ENCODE measurements at regions not wholly inside any gene's neighbourhood (a gene's known extent, or its start where the extent isn't known, plus 50 kb on each side); places are given as distances from the start of the nearest gene placed in this dataset.

- Histone ChIP-seq H3K27ac (ENCODE audit: low read depth in 2 of 2, low read length in 1 of 2) (peak overlapping the region in 1 of 2 experiments; percentile 3; a peak in 1 of 4 replicates), H3K4me1 (ENCODE audit: control insufficient read depth in 1 of 2, insufficient read depth in 2 of 2, low read depth in 1 of 2, low read length in 1 of 2) (no peaks in the 10 kb centered on the region; a peak in 1 of 4 replicates), H3K36me3 (replicated peaks in 1 of 2; ENCODE audit: control insufficient read depth in 1 of 2, insufficient read depth in 2 of 2, low read length in 1 of 2) (no peaks in the 10 kb centered on the region), H3K9me3 (no peaks in the 10 kb centered on the region), H4K20me1 (ENCODE audit: insufficient read depth) (no peaks in the 10 kb centered on the region), H3K4me2 (no peak overlapping the region), H2AFZ (ENCODE audit: low read depth) (no peak overlapping the region), H3K27me3 (ENCODE audit: insufficient read depth) (no peaks in the 10 kb centered on the region), H3K9me2 (no peaks in the 10 kb centered on the region), H3K79me2 (ENCODE audit: insufficient read depth) (no peaks in the 10 kb centered on the region), H3F3A (replicated peaks; ENCODE audit: insufficient read depth) (no peaks in the 10 kb centered on the region), H3K4me3 (ENCODE audit: low read depth in 2 of 2, low read length in 1 of 2) (no peak overlapping the region), H3K9ac (no peak overlapping the region)
- no peak for DNase-seq
- TF ChIP-seq, protein P1, sequence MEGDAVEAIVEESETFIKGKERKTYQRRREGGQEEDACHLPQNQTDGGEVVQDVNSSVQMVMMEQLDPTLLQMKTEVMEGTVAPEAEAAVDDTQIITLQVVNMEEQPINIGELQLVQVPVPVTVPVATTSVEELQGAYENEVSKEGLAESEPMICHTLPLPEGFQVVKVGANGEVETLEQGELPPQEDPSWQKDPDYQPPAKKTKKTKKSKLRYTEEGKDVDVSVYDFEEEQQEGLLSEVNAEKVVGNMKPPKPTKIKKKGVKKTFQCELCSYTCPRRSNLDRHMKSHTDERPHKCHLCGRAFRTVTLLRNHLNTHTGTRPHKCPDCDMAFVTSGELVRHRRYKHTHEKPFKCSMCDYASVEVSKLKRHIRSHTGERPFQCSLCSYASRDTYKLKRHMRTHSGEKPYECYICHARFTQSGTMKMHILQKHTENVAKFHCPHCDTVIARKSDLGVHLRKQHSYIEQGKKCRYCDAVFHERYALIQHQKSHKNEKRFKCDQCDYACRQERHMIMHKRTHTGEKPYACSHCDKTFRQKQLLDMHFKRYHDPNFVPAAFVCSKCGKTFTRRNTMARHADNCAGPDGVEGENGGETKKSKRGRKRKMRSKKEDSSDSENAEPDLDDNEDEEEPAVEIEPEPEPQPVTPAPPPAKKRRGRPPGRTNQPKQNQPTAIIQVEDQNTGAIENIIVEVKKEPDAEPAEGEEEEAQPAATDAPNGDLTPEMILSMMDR (IDR thresholded peaks at IDR 0.05), result no peak
- TF ChIP-seq JUND (IDR thresholded peaks at IDR 0.05) (no peak), SIN3A (IDR thresholded peaks at IDR 0.05; ENCODE audit: borderline replicate concordance, low read depth, low read length) (no peak), RCOR1 (IDR thresholded peaks at IDR 0.05; ENCODE audit: low read length) (peak; percentile 63), GATA2 (CRISPR knock-in tag; IDR thresholded peaks at IDR 0.05) (no peak), USF2 (IDR thresholded peaks at IDR 0.05; ENCODE audit: borderline replicate concordance, low read depth, low read length) (no peak), MXI1 (IDR thresholded peaks at IDR 0.05; ENCODE audit: low read depth, low read length) (no peak), EP300 (IDR thresholded peaks at IDR 0.05; ENCODE audit: borderline replicate concordance in 1 of 2, low read depth in 1 of 2, low read length in 1 of 2) (0 out of 4 replicates have a peak, but pooled peaks of 1 of the 2 experiments have one; percentile 7), IRF3 (IDR thresholded peaks at IDR 0.05; ENCODE audit: low read depth, low read length) (no peak), RAD21 (IDR thresholded peaks at IDR 0.05; ENCODE audit: low read length) (no peak), TCF12 (IDR thresholded peaks at IDR 0.05) (peak; percentile 38), ELF1 (IDR thresholded peaks at IDR 0.05) (no peak), USF1 (IDR thresholded peaks at IDR 0.05; ENCODE audit: borderline replicate concordance, low read depth) (no peak), TAF1 (IDR thresholded peaks at IDR 0.05; ENCODE audit: borderline replicate concordance, low read depth, low read length) (no peak), FOXM1 (IDR thresholded peaks at IDR 0.05; ENCODE audit: low read depth) (no peak), YY1 (IDR thresholded peaks at IDR 0.05; ENCODE audit: low read depth) (no peak)
- TF ChIP-seq, protein P2, sequence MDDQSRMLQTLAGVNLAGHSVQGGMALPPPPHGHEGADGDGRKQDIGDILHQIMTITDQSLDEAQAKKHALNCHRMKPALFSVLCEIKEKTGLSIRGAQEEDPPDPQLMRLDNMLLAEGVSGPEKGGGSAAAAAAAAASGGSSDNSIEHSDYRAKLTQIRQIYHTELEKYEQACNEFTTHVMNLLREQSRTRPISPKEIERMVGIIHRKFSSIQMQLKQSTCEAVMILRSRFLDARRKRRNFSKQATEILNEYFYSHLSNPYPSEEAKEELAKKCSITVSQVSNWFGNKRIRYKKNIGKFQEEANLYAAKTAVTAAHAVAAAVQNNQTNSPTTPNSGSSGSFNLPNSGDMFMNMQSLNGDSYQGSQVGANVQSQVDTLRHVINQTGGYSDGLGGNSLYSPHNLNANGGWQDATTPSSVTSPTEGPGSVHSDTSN (IDR thresholded peaks at IDR 0.05), result no peak
- 93% methylated on average over 1 of the region's 1 CpG for WGBS (ENCODE audit: low lambda C conversion rate)
- ChIA-PET CTCF (no interaction called here), POLR2A (no interaction called here)
These were observed 95.8 kb upstream of the TNS3 start for GRCh38 chr7:47677664-47678063.

Measured in SK-N-SH (cell line).